ENCODE measurements at regions not wholly inside any gene's neighbourhood (a gene's known extent, or its start where the extent isn't known, plus 50 kb on each side); places are given as distances from the start of the nearest gene placed in this dataset.
"Not testable (repeated sequence)": the region's sequence is repeated elsewhere in the genome, so short reads cannot be mapped to it uniquely, and the experiment has no call there.

DNA sequence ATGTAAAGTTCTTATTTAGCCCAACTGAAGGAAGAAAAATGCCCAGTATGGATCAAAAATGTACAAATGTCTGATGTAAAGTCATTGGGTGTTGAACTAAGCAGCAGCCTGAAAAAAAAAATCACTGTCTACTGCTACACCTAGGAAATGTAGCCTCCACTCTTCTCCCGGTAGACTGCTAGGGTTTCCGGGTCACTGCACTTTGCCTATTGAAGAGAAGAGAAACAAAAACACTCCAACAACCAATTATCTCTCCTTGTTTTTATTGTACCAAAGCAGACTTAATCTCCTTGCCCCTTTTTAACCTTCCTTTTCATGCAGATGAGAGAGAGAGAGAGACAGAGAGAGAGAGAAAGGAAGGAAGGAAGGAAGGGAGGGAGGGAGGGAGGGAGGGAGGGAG, 140.2 kb upstream of the SETMAR start:
- TF ChIP-seq CTCF (IDR thresholded peaks at IDR 0.05; ENCODE audit: borderline replicate concordance, control extremely low read depth, extremely low read depth, insufficient read depth, missing control alignments): no peak
- in situ Hi-C loops (cut with MboI; ENCODE audit: low sequenced_read_pairs, unreplicated experiment): no loop called here
- DNase-seq (ENCODE audit: low spot score): no peak

DNA sequence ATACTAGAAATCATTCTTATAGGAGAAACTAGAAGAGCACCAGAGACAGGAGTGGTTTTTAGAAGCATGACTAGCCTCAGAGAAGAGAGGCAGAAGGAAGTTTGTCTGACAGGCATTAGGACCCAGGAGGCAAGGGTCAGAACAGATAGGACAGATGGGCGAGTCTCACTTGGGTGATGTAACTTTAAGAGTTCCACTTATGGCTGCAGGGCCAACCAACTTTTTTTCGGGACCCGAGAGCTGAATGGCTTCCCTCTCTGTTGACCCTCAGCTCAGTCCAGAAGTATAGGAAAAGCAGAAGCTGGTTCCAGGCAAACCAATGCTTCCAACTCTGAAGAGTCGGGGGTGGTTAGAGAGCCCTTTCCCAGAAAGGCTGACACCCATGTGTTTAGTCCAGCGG, 136.6 kb upstream of the SETMAR start:
- in situ Hi-C loops (cut with MboI; ENCODE audit: low sequenced_read_pairs, unreplicated experiment): no loop called here
- TF ChIP-seq CTCF (IDR thresholded peaks at IDR 0.05; ENCODE audit: borderline replicate concordance, control extremely low read depth, extremely low read depth, insufficient read depth, missing control alignments): no peak
- DNase-seq (ENCODE audit: low spot score): no peak

DNA sequence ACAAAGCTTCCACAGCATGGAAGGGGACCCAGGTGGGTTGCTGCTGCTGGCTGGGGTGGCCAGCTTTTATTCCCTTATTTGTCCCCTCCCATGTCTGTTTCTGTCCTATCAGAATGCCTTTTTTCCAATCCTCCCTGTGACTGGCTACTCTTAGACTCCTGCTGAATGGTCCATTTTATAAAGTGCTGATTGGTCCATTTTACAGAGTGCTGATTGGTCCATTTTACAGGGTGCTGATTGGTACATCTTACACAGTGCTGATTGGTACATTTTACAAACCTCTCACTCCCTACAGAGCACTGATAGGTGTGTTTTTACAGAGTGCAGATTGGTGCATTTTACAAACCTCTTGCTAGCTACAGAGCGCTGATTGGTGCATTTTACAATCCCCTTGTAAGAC, 135.9 kb upstream of the SETMAR start:
- DNase-seq (ENCODE audit: low spot score); in situ Hi-C loops (cut with MboI; ENCODE audit: low sequenced_read_pairs, unreplicated experiment): not testable (repeated sequence)

GRCh38 chr3:4174791-4175190, 128.4 kb upstream of the SETMAR start:
- no peak for DNase-seq (ENCODE audit: low spot score)
- in situ Hi-C loops (cut with MboI; ENCODE audit: low sequenced_read_pairs, unreplicated experiment): no loop called here
- TF ChIP-seq CTCF (IDR thresholded peaks at IDR 0.05; ENCODE audit: borderline replicate concordance, control extremely low read depth, extremely low read depth, insufficient read depth, missing control alignments): no peak

DNA sequence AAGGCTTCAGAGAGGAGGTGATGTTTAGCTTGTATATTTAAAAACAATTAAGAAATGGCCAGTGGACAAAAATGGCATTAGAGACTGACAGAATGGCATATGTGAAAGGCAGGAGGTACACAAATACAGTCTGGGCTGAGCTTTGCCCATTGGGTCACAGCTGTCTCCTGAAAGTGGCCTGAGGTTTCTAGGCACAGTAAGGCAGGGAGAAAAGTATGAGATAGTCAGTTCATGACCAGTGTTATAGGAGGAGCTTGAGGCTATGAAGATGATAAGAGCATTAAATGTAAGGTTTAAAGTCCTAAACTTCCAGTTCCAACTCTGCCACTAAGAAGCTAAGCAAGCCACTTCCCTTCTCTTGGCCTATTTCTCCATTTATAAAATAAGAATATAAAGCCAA, 111.2 kb upstream of the SETMAR start:
- in situ Hi-C loops (cut with MboI; ENCODE audit: low sequenced_read_pairs, unreplicated experiment): no loop called here
- no peak for TF ChIP-seq CTCF (IDR thresholded peaks at IDR 0.05; ENCODE audit: borderline replicate concordance, control extremely low read depth, extremely low read depth, insufficient read depth, missing control alignments)
- no peak for DNase-seq (ENCODE audit: low spot score)

DNA sequence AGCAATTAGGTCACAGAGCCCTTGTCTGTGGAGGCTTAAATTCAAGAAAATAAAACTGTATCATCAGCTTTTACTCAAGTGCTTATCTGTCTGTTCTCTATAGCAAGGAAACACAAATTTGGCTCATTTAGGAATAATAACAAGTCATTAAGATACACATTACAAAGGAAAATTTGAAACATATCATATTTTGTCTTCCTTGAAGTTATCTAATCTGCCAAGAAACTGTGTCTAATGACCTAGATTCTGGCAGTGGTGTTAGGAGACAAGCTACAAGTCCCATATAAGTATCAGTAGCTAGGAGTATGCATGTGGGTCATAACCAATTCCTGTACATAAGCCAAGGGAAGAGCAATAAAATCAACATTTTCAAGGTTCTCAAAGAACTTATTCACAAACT, 108.2 kb upstream of the SETMAR start:
- no peak for DNase-seq (ENCODE audit: low spot score)
- in situ Hi-C loops (cut with MboI; ENCODE audit: low sequenced_read_pairs, unreplicated experiment): no loop called here
- TF ChIP-seq CTCF (IDR thresholded peaks at IDR 0.05; ENCODE audit: borderline replicate concordance, control extremely low read depth, extremely low read depth, insufficient read depth, missing control alignments): no peak

DNA sequence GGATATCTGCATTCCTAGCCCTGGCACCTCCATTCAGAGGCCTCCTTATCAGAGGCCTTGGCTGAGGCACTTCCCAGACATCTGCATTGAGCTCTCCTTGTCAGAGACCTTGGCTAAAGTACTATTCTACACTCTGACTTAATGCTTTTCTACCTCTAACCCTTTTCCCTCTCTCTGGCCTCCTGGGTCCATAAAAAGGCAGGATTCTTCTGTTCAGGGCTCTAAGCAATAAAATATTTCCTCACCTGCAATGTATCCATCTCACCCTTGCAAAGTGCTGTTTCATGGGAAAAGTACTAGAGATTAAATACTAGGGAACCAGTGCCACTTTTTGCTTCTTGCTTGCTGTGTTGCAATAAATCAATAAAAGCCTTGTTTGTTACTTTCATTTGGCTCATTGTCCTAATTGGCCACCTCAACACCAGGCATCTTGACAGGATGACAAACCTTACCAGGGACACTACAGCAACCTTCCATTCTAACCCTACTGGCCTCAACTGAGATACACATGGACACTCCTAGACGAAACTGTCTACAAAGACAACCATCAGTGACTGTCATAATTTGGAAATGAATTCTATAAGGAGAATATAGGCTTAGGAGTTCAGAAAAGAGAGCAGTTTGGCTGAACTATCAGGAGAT, 106.5 kb upstream of the SETMAR start:
- in situ Hi-C loops (cut with MboI; ENCODE audit: low sequenced_read_pairs, unreplicated experiment): no loop called here
- no peak for DNase-seq (ENCODE audit: low spot score)
- no peak for TF ChIP-seq CTCF (IDR thresholded peaks at IDR 0.05; ENCODE audit: borderline replicate concordance, control extremely low read depth, extremely low read depth, insufficient read depth, missing control alignments)
